Spleen (tissue), 7 donors: ENCODE measurements at regions not wholly inside any gene's neighbourhood (a gene's known extent, or its start where the extent isn't known, plus 50 kb on each side); places are given as distances from the start of the nearest gene placed in this dataset.

Experiments
- POLR2A ChIP-seq, 3 donors: fragments of 450-650 bp; IDR thresholded peaks; one replicate each; pipeline ENCODE4 v1.5.1; 2017; ENCODE audit warnings: antibody characterized with exemption in 3 of 3, mild to moderate bottlenecking in 1 of 3
- TF ChIP-seq, protein P1 (sequence below), 11 experiments: fragments of 200-600 bp in 7 of 11; fragments of 450-650 bp in 4 of 11; sonication (generic) in 4 of 11; IDR thresholded peaks in 8 of 11; conservative IDR thresholded peaks in 3 of 11; 1 replicate in 7 of 11; 2 replicates in 4 of 11; pipeline versions ENCODE4 v1.4.0 to v1.8.0; 2016 to 2021; ENCODE audit warnings: antibody characterized with exemption in 11 of 11, inconsistent platforms in 4 of 11, mild to moderate bottlenecking in 1 of 11
- donor health status: DM: no; HTN: no; CAD: no; lungs with moderate emphysema.
- donor health status: DM: no; HTN: no; CAD: no.
- donor health status: DM: no; HTN: no; CAD: no.

DNA sequence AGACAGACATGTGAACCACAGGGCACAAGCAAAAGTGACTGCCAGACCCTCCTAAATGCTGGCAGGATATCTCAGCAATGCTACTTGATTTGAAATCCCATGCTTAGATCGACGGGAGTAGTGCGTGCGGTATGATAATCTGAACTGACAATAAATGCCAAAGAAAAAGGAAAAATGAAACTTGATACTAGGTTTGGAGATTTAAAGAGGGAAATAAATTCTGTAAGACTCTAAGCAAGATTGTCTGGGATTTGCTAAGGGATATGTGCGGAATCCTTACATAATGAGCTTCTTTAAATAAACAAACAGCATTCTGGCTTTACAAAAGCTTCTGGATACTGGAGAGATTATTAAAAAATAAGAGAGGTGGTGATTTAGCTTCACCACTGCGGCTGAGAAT is 203.6 kb downstream of the CAAP1 start:
- TF ChIP-seq, protein P1, sequence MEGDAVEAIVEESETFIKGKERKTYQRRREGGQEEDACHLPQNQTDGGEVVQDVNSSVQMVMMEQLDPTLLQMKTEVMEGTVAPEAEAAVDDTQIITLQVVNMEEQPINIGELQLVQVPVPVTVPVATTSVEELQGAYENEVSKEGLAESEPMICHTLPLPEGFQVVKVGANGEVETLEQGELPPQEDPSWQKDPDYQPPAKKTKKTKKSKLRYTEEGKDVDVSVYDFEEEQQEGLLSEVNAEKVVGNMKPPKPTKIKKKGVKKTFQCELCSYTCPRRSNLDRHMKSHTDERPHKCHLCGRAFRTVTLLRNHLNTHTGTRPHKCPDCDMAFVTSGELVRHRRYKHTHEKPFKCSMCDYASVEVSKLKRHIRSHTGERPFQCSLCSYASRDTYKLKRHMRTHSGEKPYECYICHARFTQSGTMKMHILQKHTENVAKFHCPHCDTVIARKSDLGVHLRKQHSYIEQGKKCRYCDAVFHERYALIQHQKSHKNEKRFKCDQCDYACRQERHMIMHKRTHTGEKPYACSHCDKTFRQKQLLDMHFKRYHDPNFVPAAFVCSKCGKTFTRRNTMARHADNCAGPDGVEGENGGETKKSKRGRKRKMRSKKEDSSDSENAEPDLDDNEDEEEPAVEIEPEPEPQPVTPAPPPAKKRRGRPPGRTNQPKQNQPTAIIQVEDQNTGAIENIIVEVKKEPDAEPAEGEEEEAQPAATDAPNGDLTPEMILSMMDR (IDR thresholded peaks at IDR 0.05 in 8 of 11, conservative IDR thresholded peaks at IDR 0.05 in 3 of 11): no peak
- no peak for TF ChIP-seq POLR2A (IDR thresholded peaks at IDR 0.05)
